GM18498 (cell line): ENCODE measurements at regions not wholly inside any gene's neighbourhood (a gene's known extent, or its start where the extent isn't known, plus 50 kb on each side); places are given as distances from the start of the nearest gene placed in this dataset.
"Not testable (repeated sequence)": the region's sequence is repeated elsewhere in the genome, so short reads cannot be mapped to it uniquely, and the experiment has no call there.

Source experiments
- ATAC-seq: cut with Tn5 transposase; IDR thresholded peaks from one replicate; pipeline ENCODE4 v1.9.1; 2021; ENCODE audit warnings: mild to moderate bottlenecking, moderate library complexity; ENCODE audit not compliant: unreplicated experiment

DNA sequence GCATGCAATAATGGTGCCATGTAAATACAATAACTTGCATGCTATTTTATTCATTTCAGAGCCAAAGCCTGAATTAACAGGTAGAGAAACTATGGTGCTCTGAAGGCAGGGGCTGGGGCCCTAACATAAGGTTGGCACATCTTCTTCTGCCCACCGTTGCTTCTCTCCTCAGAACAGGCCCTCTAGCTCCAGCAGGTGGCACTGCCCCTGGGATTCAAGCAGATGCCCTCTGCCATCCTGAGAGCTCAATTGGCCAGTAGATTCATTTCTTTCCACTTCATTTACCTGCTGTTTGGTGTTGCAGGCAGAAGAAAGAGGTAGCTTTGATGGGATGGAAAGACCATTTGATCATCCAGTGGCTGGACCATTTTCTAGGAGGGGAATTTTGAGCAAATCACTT is 130.5 kb downstream of the FOXB1 start:
- no peak for ATAC-seq

DNA sequence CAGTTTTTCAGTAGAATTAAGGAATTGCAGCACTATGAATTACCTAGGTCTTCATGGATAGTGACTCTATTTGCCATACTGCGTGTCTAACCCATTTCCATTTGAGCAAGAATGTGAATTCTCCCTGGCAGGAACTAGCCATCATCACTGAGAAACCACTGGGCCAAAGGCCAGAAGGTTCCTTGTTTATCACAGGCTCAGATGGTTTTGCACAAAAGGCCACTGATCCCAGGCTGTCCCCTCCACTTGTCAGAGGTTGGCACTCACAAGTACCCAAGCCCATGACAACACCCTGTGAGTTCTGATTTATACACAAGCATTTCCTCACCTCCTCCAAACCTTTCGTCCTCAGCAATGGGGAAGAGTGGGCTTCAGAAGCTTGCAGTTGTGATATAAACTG is 131.8 kb downstream of the FOXB1 start:
- ATAC-seq = no peak

DNA sequence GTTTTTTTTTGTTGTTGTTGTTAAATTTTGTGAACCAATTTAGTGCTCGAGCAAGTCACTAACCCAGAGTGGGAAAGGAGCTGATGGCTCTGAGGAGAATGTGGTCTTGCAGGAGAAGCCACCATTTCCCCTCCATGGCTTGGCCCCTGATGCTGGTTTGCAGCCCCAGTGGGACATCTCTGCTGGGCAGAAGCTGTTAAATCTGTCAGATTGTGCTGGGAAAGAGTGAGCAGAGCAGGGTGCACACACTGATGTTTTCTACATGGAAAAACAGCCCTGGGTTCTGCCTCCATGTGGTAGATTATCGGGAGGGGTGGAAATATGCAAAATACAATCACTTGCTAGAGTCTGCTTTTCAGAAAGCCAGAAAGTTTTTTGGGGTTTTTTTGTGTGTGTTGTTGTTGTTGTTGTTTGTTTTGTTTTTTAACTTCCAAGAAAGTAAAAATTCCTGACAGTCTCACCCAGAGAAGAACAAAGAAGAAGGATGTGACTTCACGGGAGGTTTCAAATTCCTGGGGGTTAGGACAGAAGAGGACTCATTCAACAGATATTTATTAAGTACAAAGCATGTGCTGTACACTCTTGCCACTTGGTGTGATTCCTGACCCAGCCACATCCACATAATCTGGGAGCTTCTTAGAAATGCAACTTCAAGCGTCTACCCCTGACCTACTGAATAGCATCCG is 133.7 kb downstream of the FOXB1 start:
- ATAC-seq = no peak

DNA sequence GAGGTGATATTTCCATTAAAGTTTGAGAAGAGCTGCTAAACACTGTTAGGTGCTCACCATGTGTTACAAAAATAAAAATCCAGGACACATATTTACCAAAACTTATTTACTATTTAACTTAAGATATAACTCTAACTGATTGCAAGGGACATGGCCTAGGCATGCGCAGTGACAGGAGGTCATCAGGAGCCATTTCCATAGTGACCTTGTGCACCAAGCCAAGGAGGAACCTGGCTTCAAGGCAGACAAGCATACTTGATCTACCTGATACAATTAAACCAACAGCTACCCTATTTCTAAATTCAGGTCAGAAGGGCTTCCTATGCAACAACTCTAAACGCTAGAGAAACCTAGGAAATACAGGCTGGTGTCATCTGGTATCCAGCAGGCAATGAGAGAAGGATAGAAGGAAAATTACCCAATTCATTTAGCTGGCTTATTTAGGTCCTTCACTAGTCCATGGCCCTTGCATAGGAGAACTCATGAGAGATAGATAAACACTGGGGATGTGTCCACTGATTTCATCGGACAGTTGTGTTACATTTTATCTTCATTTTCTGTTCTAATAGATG is 134.4 kb downstream of the FOXB1 start:
- no peak for ATAC-seq

DNA sequence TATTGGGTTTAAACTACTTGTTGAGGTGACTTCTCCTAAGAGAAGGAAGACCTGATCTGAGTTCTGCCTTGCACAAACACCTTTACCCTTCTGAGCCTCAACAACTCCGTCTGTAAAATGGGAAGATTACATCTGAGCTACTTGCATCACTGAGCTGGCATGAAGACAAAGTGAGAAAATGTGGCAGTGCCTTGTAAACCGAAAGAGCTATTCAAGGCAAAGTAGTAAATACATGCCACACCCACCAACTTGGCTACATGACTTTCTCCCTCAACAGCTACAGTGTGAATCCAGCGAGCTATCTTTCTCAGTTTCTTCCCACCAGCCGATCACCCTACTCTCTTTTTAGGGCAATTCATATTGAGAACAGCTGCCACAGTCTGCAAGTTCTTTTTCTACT is 148.3 kb downstream of the FOXB1 start:
- ATAC-seq = no peak

DNA sequence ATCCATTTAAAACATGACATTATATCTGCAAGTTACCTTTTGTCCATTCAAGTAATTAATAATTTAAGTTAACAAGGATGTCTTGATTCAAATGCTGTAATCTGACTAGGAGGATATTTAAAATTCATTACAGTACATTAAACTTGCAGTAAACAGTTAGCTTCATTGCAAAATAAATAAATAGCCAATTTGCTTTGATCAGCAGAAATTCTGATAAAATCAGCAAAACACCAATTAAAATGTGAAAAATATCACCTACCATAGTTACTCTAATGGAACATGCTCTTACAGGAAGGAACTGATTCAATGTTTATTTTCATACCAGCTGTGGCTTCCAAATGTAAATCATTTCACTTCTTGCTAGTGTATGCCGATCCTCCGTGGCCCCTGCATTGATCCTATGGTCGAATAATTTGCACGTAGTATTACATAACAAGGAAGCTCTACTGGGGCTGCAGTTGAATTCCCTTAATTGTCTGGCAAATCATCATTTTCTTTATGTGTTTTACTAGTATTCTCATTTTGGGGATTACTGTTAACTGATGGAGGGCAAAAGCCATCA is 150.7 kb downstream of the FOXB1 start:
- no peak for ATAC-seq

DNA sequence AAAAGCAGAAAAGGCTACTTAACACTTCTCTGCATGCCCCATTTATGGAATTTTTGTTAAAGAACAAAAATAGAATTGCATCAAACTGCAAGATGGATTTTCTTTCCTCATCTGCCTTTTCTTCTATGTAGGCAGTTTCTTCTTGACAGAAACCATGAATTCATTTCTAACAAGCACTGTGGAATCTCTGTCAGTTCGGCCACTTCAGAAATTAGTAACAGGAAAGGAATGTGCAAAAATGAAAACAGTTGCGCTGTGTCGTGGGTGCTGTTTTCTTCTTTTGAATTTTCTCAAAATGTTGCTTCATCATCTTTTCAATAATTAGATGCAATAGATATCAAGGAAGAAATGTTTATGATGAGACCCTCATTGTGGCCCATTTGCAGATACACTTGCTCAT is 151.6 kb downstream of the FOXB1 start:
- no peak for ATAC-seq

DNA sequence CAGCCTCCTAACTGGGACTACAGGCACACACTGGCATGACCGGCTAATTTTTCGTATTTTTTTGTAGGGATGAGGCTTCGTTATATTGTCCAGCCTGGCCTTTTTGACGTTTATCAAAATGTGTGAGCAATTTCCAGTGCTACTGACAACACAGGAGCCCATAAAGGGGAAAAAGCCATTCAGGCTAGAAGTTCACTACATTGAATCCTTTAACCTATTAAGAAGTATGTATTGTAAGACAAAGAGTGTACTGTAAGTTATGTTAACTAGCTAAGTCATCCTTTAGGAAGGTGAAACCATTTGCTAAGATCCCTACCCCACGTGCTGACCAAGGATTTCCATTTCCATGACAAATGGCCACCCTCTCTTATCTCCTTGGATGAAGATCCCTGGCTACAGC is 156.8 kb downstream of the FOXB1 start:
- no peak for ATAC-seq

DNA sequence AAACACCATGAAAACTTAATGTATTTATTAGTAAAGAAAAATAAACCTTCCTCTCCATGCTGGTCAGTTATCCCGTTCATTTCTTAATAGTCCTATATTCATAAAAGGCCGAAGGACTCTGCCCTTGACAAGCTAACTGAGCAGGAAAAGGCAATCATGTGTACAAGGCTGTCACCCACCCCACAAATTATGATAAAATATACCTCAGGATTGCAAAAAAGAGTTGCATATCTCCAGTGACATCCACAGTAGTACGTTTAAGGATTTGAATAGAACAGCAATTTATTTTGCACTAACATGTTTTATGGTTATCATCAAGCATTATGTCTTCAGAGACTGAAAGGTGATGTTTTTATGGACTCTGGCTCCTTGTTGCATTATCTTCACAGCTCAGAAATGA is 157.6 kb downstream of the FOXB1 start:
- ATAC-seq = no peak

DNA sequence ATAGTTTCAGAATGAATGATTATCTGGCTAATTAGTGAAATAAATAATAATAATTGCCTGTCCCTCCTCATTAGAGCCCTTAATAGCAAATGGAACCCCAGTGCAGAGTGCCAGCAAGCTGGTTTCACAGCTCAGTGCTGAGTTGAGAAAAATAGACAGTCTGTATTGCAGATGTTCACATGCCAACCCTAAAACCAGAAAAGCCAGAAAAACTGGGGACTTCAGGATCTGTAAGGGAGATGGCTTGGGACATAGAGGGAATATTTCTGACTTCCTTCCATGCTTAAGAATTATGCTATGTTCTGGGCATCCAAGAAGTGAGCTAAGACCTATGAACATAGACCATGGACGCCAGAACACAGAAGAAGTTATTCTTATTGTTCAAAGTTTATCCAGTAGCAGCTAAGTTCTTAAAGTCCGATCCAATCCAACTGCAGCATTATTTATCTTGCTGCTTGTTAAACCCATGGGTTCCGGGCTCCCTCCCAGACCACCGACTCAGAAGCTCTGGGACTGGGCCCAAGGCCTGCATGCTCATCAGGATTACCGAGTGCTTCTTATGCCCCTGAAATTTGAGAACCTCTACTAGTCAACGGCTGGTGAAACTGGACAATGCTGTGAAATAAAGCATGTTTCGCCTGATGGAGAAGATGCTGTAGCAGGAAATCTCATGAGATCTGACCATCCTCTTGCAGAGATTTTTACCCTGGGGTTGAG is 158.3 kb downstream of the FOXB1 start:
- no peak for ATAC-seq

DNA sequence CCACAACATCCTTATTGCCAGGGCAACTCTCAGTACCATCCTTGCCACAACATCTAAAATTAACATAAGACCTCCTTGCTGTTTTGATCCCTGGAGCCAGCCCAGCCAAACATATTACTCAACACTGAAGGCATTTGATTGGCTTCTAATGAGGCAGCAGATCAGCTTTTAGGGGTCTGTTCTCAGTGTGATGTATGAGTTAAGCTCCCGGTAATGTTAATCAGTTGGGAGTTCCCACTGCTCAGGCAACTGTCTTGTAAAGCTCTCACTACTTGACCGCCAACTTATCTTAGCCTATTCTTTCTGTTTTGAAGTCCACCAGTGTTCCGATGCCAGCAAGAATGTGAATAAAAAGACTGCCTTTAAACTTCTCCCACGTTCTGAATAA is 158.9 kb downstream of the FOXB1 start:
- ATAC-seq = no peak

DNA sequence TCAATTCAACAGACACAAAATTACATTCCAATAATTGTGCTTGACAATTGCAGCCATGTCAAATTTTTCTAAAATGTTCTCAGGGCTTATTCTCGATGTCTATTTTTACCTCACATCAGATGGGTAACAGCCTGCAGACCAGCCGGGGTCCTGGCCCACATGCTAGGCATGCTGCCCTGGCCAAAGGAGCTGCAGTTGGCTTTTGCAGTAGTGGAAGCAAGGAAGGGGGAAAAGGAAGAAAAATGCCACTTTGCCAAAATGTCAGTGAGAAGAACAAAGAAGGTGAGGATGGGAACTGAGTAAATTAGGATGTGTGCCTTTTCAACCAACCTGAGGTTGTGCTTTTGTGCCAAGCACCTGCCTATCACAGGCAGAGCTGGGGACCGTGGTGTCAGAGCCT is 161.0 kb downstream of the FOXB1 start:
- no peak for ATAC-seq

DNA sequence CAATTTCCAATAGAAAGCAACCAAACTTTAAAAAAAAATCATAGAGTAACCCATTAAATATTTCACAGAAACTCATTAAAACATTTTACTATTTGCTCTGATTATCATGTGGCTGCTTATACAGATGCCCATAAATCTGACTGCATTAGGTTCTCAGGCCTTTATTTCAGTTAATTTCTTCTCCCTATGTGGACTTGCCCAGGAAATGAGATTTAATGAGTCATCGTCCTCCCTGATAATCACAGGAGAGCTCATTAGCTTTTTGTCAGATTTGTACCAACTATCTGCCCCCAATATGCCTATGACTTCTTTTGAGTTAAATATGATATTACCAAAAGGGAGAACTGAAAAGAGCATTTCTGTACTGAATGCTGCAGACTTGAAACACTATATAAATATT is 168.0 kb downstream of the FOXB1 start:
- ATAC-seq = no peak

DNA sequence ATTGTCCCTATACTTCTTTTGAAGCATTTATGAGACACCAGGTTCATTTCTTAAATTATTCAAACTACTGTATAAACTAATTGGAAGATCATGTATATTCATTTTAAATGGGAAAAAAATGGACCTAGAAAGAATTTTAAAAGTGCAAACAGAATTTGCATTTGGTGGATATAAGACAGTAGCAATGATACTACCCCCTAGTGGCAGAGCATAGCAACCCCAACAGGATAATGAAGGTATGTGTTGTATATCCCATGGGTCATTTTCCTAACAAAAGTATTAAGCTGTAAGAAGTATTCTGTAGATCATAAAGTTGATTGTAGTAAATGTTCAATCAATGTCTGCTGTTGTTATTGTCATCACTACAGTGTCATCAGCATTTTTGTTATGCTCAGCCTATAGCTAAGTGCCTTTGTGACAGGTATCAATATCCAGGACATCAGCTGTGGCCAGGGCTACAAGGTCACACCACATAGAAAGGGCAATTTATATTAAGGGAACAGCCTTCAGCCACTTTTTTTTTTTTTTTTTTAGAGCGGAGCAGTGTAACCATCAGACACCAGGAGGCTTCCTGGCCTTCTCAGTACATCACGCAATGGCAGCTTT is 175.8 kb downstream of the FOXB1 start:
- no peak for ATAC-seq

DNA sequence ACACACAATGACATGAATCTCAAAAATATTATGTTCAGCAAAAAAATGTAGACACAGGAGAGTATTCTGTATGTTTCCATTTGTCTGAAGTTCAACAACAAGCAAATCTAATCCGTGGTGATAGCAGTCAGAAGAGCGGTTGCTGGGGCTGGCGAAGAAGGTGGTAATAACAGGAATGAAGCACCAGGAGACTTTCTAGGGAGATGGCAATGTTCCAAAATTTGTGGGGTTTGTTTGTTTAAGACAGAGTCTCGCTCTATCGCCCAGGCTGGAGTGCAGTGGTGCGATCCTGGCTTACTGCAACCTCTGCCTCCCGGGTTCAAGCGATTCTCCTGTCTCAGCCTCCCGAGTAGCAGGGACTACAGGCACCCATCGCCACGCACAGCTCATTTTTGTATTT is 177.8 kb downstream of the FOXB1 start:
- not testable (repeated sequence) for ATAC-seq

DNA sequence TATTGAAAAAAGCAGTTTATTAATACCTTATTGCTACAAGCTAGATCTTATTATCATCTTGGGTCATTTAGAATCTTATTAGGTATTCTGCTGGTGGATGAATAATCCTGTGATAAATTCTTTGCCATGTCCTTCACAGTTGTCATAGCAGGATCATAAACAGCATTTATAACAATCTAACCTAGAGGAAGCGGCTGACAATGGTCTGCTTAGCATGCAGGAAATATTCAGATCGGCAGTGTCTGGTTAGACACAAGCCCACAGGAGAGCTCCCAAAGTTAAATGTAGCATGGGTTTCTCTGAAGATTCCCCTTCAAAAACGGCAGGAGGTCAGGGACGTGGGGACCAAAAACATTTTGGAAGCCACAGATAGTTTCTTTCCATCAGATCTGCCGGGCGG is 179.3 kb downstream of the FOXB1 start:
- ATAC-seq = no peak

DNA sequence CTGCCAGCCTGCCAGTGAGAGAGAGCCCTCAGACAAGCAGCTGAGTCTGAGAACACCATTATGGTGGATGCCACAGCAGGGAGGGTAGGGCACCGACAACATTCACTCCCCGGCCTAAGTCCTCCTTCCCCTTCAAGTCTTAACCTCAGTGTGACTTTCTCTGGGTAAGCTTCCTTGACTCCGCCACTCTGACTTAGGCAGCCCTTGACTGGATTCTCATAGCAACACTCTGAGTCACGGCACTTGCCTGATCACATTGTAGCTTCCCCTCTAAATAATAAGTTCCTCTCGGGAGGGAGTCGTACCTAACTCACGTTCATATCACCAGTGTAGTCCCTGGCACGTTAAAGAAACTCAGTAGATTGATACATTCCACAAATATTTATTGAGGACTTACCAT is 180.5 kb downstream of the FOXB1 start:
- ATAC-seq = no peak

DNA sequence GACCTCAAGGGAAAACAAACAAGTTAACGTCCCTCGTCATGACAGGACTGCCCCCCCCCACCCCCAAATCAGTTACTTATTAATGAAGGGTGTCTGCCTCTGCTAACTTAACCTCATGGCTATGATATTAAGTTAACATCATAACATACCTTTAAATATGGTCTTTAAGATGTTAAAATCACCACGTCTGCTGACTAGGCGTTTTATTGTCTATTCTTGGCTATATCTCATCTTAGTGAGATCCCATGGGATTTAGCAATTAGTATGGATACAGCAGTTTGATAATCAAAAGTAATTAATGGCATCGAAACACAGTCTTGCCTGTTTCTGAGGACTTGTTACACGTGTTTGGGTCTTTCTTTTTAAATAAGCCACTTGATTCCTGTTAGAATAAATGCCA is 186.9 kb downstream of the FOXB1 start:
- no peak for ATAC-seq

DNA sequence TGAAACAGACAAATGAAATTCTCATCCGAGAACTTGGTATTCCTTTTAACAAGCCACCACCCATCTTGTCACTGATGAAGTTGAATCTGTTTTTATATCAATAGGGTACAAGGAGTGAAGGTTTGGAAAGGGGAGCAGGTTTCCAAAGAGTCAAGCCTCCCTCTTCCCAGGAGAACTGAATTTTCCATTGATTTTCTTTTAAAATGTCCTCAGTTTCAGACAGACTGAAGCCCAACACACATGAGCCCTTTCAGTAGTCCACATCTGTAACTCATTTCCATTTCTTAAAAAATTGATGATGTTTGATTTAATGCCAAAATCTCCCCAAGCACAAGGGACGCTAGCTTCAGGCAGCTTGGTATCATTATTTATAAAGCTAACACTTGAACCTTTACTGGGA is 187.7 kb downstream of the FOXB1 start:
- no peak for ATAC-seq

DNA sequence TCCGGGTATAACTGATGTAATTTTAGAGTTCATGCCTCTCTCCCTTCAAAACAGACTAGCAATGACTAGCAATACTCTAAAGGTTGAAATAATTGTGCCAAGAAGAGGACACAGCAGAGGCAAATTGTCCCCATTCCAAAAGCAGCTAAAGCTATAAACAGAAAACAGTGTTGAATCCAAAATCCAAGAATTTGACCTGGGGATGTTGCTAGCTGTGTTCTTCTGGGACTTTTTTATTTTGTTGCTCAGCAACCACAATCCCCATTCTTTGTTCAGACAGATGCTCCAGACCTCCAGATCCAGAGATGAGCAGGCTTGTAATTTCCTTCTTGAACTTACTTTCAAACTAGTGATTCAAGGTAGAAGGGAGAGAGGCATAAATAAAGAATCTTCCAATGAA is 191.5 kb downstream of the FOXB1 start:
- ATAC-seq = no peak

DNA sequence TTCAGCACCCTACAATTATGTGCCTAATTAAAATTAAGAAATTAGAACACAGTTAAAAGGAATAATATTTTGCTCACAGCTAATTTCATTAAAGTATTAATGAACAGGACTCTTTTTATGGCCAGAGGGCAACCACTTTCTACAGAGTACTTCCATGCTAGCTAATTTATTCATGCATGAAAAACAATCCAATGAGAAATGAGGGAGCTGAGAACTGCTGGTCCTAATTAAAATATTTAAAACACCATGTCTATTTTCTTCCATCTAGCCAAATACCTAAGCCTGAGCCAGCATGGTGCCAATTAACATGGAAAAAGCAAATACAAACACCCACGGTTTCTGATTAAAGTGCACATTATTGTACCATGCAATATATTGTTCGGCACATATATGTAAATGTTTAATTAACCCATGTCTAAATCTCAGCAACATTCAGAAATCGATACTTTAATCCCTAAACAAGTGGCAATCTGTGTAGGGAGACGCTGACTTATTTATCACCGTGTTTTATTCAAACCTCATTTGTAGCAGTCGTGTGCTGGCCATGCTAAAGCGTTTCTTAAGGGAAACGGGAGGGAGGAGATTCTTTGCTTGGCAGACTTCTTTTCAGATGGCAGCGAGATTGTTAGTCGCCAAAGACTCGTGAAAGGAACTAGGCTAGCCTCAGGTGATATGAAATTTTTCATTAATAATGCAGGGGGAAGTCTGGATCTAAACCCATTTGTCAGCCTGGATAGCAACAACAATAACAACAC is 193.5 kb downstream of the ANXA2 start:
- no peak for ATAC-seq
